Stimulated activated CD4-positive, alpha-beta T cell treated with anti-CD3 and anti-CD28 coated beads, Interleukin-1b, Interleukin-23, amount 100 ng/mL, for 4 hours (primary cell): ENCODE measurements at regions not wholly inside any gene's neighbourhood (a gene's known extent, or its start where the extent isn't known, plus 50 kb on each side); places are given as distances from the start of the nearest gene placed in this dataset.
"Not testable (repeated sequence)": the region's sequence is repeated elsewhere in the genome, so short reads cannot be mapped to it uniquely, and the experiment has no call there.

Experiments used
- DNase-seq, 2 donors: peaks; one replicate each; pipeline ENCODE4 v3.0.0-alpha.2; 2020; ENCODE audit warnings: low read depth in 2 of 2

GRCh38 chr12:22115711-22116110, 69.7 kb downstream of the CMAS start:
- DNase-seq = no peak

- no peak for DNase-seq
Measured at GRCh38 chr12:22116376-22116775, 70.4 kb downstream of the CMAS start.

- DNase-seq = no peak
Measured at GRCh38 chr12:22117563-22118237, 71.7 kb downstream of the CMAS start.

- no peak for DNase-seq
Measured at GRCh38 chr12:22118238-22118790, 72.3 kb downstream of the CMAS start.

- peak in 1 of 2 donors; percentile 19 for DNase-seq
Measured at GRCh38 chr12:22121224-22121623, 75.2 kb downstream of the CMAS start.

GRCh38 chr12:22122359-22122758, 76.3 kb downstream of the CMAS start:
- DNase-seq = no peak

- no peak for DNase-seq
Measured at GRCh38 chr12:22124987-22125386, 79.0 kb downstream of the CMAS start.

- DNase-seq = not testable (repeated sequence)
Measured at GRCh38 chr12:22126101-22126500, 80.1 kb downstream of the CMAS start.

- DNase-seq = no peak
Measured at GRCh38 chr12:22126758-22127157, 80.7 kb downstream of the CMAS start.

- no peak for DNase-seq
Measured at GRCh38 chr12:22130671-22131070, 84.7 kb downstream of the CMAS start.

- not testable (repeated sequence) for DNase-seq
Measured at GRCh38 chr12:22136604-22137117, 90.6 kb downstream of the CMAS start.
